MM.1S (cell line): ENCODE measurements at regions not wholly inside any gene's neighbourhood (a gene's known extent, or its start where the extent isn't known, plus 50 kb on each side); places are given as distances from the start of the nearest gene placed in this dataset.
"Not testable (repeated sequence)": the region's sequence is repeated elsewhere in the genome, so short reads cannot be mapped to it uniquely, and the experiment has no call there.

Experiments
- DNase-seq: peaks from one replicate; pipeline ENCODE4 v3.0.0-alpha.2; 2015
- H2AFZ ChIP-seq: fragments of 300-600 bp; sonication (generic); 2 replicates; pipeline ENCODE4 v1.6.0; 2016; ENCODE audit warnings: antibody characterized with exemption, low read length
- H3F3A ChIP-seq: fragments of 300-600 bp; sonication (generic); 2 replicates; pipeline ENCODE4 v1.6.1; 2016; ENCODE audit warnings: mild to moderate bottlenecking, antibody characterized with exemption, low read length, moderate library complexity, mixed read lengths; ENCODE audit not compliant: insufficient read depth
- H3K27ac ChIP-seq: fragments of 300-600 bp; sonication (generic); 2 replicates; pipeline ENCODE4 v1.5.1; 2016; ENCODE audit warnings: mild to moderate bottlenecking, low read length
- H3K27me3 ChIP-seq: fragments of 300-600 bp; sonication (generic); replicated peaks from 2 replicates; pipeline ENCODE4 v1.6.0; 2016; ENCODE audit warnings: low read length; ENCODE audit not compliant: insufficient read depth
- H3K36me3 ChIP-seq: fragments of 300-600 bp; sonication (generic); replicated peaks from 2 replicates; pipeline ENCODE4 v1.6.1; 2016; ENCODE audit warnings: mild to moderate bottlenecking, low read length, mixed read lengths; ENCODE audit not compliant: insufficient read depth
- H3K4me1 ChIP-seq: fragments of 300-600 bp; sonication (generic); 2 replicates; pipeline ENCODE4 v1.6.1; 2016; ENCODE audit warnings: low read length, mixed read lengths
- H3K4me2 ChIP-seq: fragments of 300-600 bp; sonication (generic); 2 replicates; pipeline ENCODE4 v1.6.0; 2016; ENCODE audit warnings: low read depth, low read length
- H3K4me3 ChIP-seq: fragments of 300-600 bp; sonication (generic); 2 replicates; pipeline ENCODE4 v1.5.1; 2016; ENCODE audit warnings: low read length, mixed read lengths
- H3K79me2 ChIP-seq: fragments of 300-600 bp; sonication (generic); 2 replicates; pipeline ENCODE4 v1.6.1; 2016; ENCODE audit warnings: mixed run types, low read length, mixed read lengths
- H3K9ac ChIP-seq: fragments of 300-600 bp; sonication (generic); 2 replicates; pipeline ENCODE4 v1.6.1; 2016; ENCODE audit warnings: low read length, mixed read lengths
- H3K9me2 ChIP-seq: fragments of 300-600 bp; sonication (generic); replicated peaks from 2 replicates; pipeline ENCODE4 v1.6.1; 2016; ENCODE audit warnings: mild to moderate bottlenecking, low read length, mixed read lengths; ENCODE audit not compliant: insufficient read depth
- H3K9me3 ChIP-seq: fragments of 300-600 bp; sonication (generic); replicated peaks from 2 replicates; pipeline ENCODE4 v1.6.1; 2016; ENCODE audit warnings: mild to moderate bottlenecking, low read length, mixed read lengths; ENCODE audit not compliant: insufficient read depth
- H4K20me1 ChIP-seq: fragments of 300-600 bp; sonication (generic); 2 replicates; pipeline ENCODE4 v1.6.1; 2016; ENCODE audit warnings: mild to moderate bottlenecking, low read length, moderate library complexity, mixed read lengths; ENCODE audit not compliant: insufficient read depth
- CTCF ChIP-seq: fragments of 300-600 bp; sonication (generic); IDR thresholded peaks from 2 replicates; pipeline ENCODE4 v1.5.1; 2016; ENCODE audit warnings: antibody characterized with exemption, low read length, mixed read lengths
- EZH2 ChIP-seq: fragments of 300-600 bp; sonication (generic); optimal IDR thresholded peaks from 2 replicates; pipeline ENCODE3; 2017; ENCODE audit warnings: low read depth, mild to moderate bottlenecking, antibody characterized with exemption, low read length, mixed read lengths
- EZH2phosphoT487 ChIP-seq: fragments of 300-600 bp; sonication (generic); IDR thresholded peaks from 2 replicates; pipeline ENCODE4 v1.6.1; 2018; ENCODE audit warnings: antibody characterized with exemption, low read length

GRCh38 chr12:69179786-69180185 is 59.6 kb upstream of the CPSF6 start:
- H2AFZ ChIP-seq, result no peak overlapping the region
- no peaks in the 10 kb centered on the region for H3K36me3 ChIP-seq
- H4K20me1 ChIP-seq, result no peaks in the 10 kb centered on the region
- H3K9ac ChIP-seq, result no peak overlapping the region
- H3K9me3 ChIP-seq, result no peaks in the 10 kb centered on the region
- TF ChIP-seq EZH2 (no peak), EZH2phosphoT487 (no peak), CTCF (no peak)
- no peaks in the 10 kb centered on the region for H3K27me3 ChIP-seq
- no peaks in the 10 kb centered on the region for H3F3A ChIP-seq
- H3K4me1 ChIP-seq, result no peaks in the 10 kb centered on the region
- H3K4me3 ChIP-seq, result no peak overlapping the region
- DNase-seq, result no peak
- no peak overlapping the region for H3K4me2 ChIP-seq
- no peaks in the 10 kb centered on the region for H3K9me2 ChIP-seq
- no peaks in the 10 kb centered on the region for H3K79me2 ChIP-seq
- H3K27ac ChIP-seq, result no peak overlapping the region

GRCh38 chr12:69187572-69187971 is 51.8 kb upstream of the CPSF6 start:
- not testable (repeated sequence) for H3F3A ChIP-seq, H3K9me2 ChIP-seq, H3K4me1 ChIP-seq, H3K79me2 ChIP-seq, H3K36me3 ChIP-seq, H3K27me3 ChIP-seq, H3K9me3 ChIP-seq, H4K20me1 ChIP-seq, DNase-seq, H3K4me2 ChIP-seq, H3K9ac ChIP-seq, H3K4me3 ChIP-seq, H3K27ac ChIP-seq, H2AFZ ChIP-seq

GRCh38 chr12:69189378-69189978 is 49.9 kb upstream of the CPSF6 start:
- TF ChIP-seq EZH2phosphoT487 (no peak), CTCF (no peak), EZH2 (no peak)
- H3K4me1 ChIP-seq, result no peaks in the 10 kb centered on the region
- no peak overlapping the region for H3K4me3 ChIP-seq
- no peaks in the 10 kb centered on the region for H3K9me2 ChIP-seq
- H3F3A ChIP-seq, result no peaks in the 10 kb centered on the region
- no peaks in the 10 kb centered on the region for H3K9me3 ChIP-seq
- H3K27ac ChIP-seq, result no peak overlapping the region
- no peak for DNase-seq
- H3K79me2 ChIP-seq, result no peaks in the 10 kb centered on the region
- H3K36me3 ChIP-seq, result no peaks in the 10 kb centered on the region
- no peaks in the 10 kb centered on the region for H3K27me3 ChIP-seq
- H3K9ac ChIP-seq, result no peak overlapping the region
- H3K4me2 ChIP-seq, result no peak overlapping the region
- no peaks in the 10 kb centered on the region for H4K20me1 ChIP-seq
- H2AFZ ChIP-seq, result no peak overlapping the region
